Activated CD4-positive, alpha-beta T cell treated with anti-CD3 and anti-CD28 coated beads for 4 hours (primary cell): ENCODE measurements at regions not wholly inside any gene's neighbourhood (a gene's known extent, or its start where the extent isn't known, plus 50 kb on each side); places are given as distances from the start of the nearest gene placed in this dataset.

Source experiments
- DNase-seq, 2 donors: peaks; one replicate each; pipeline ENCODE4 v3.0.0-alpha.2; 2020

GRCh38 chr14:97217111-97217885 lies 420.1 kb downstream of the VRK1 start:
- DNase-seq = no peak

GRCh38 chr14:97218274-97218673 lies 421.1 kb downstream of the VRK1 start:
- DNase-seq = no peak

GRCh38 chr14:97218691-97219430 lies 421.7 kb downstream of the VRK1 start:
- DNase-seq = peak; percentile 8 to 10

GRCh38 chr14:97219431-97220017 lies 422.3 kb downstream of the VRK1 start:
- DNase-seq = peak; percentile 3 to 11

GRCh38 chr14:97221572-97222285 lies 424.5 kb downstream of the VRK1 start:
- DNase-seq = no peak

GRCh38 chr14:97224016-97224415 lies 426.8 kb downstream of the VRK1 start:
- DNase-seq = no peak

GRCh38 chr14:97230051-97230450 lies 432.9 kb downstream of the VRK1 start:
- DNase-seq = no peak

GRCh38 chr14:97233319-97233985 lies 436.3 kb downstream of the VRK1 start:
- no peak for DNase-seq

- DNase-seq = no peak
Observed at GRCh38 chr14:97246648-97247047, 449.5 kb downstream of the VRK1 start.

- DNase-seq = no peak
Observed at GRCh38 chr14:97248973-97249372, 451.8 kb downstream of the VRK1 start.

- no peak for DNase-seq
Observed at GRCh38 chr14:97250931-97251330, 453.7 kb downstream of the VRK1 start.

- DNase-seq = no peak
Observed at GRCh38 chr14:97251491-97252155, 454.4 kb downstream of the VRK1 start.

- no peak for DNase-seq
Observed at GRCh38 chr14:97253756-97254155, 456.6 kb downstream of the VRK1 start.

- no peak for DNase-seq
Observed at GRCh38 chr14:97262336-97262735, 465.2 kb downstream of the VRK1 start.

- DNase-seq = no peak
Observed at GRCh38 chr14:97264516-97265230, 467.5 kb downstream of the VRK1 start.

- DNase-seq = no peak
Observed at GRCh38 chr14:97266653-97267052, 469.5 kb downstream of the VRK1 start.

GRCh38 chr14:97267509-97267908 lies 470.3 kb downstream of the VRK1 start:
- DNase-seq = no peak

- no peak for DNase-seq
Observed at GRCh38 chr14:97268097-97268496, 470.9 kb downstream of the VRK1 start.

- no peak for DNase-seq
Observed at GRCh38 chr14:97270308-97270707, 473.1 kb downstream of the VRK1 start.

GRCh38 chr14:97271451-97271960 lies 474.3 kb downstream of the VRK1 start:
- no peak for DNase-seq

- no peak for DNase-seq
Observed at GRCh38 chr14:97273540-97273939, 476.4 kb downstream of the VRK1 start.
